Jurkat, Clone E6-1 (cell line): ENCODE measurements at regions not wholly inside any gene's neighbourhood (a gene's known extent, or its start where the extent isn't known, plus 50 kb on each side); places are given as distances from the start of the nearest gene placed in this dataset.
A peak's percentile ranks its signal among the peaks of the same experiment; 100 is the strongest.

Source experiments
- DNase-seq: peaks from one replicate; pipeline ENCODE4 v3.0.0-alpha.2; 2011; ENCODE audit warnings: low read depth, low spot score
- H3K4me3 ChIP-seq: 2 replicates; pipeline ENCODE4 v1.5.1; 2011; ENCODE audit warnings: mild to moderate bottlenecking, low read length, control low read depth, moderate library complexity

- DNase-seq, result no peak
- no peak overlapping the region for H3K4me3 ChIP-seq
Observed at GRCh38 chr5:73395256-73395655, 53.3 kb downstream of the FOXD1 start.

GRCh38 chr5:73394610-73395009, 54.0 kb downstream of the FOXD1 start:
- no peak overlapping the region for H3K4me3 ChIP-seq
- DNase-seq, result no peak

GRCh38 chr5:73393611-73394489, 54.7 kb downstream of the FOXD1 start:
- H3K4me3 ChIP-seq, result no peak overlapping the region
- DNase-seq, result peak; percentile 4

- no peak for DNase-seq
Observed at GRCh38 chr5:73392775-73393174, 55.8 kb downstream of the FOXD1 start.

GRCh38 chr5:73391441-73391881, 57.1 kb downstream of the FOXD1 start:
- DNase-seq, result no peak
- H3K4me3 ChIP-seq, result no peak overlapping the region

More at GRCh38 chr5:73392775-73393174, 55.8 kb downstream of the FOXD1 start:
- no peak overlapping the region for H3K4me3 ChIP-seq

- DNase-seq, result no peak
- no peak overlapping the region for H3K4me3 ChIP-seq
Observed at GRCh38 chr5:73390972-73391371, 57.6 kb downstream of the FOXD1 start.

- no peak overlapping the region for H3K4me3 ChIP-seq
Observed at GRCh38 chr5:73388740-73389139, 59.8 kb downstream of the FOXD1 start.

GRCh38 chr5:73388306-73388684, 60.3 kb downstream of the FOXD1 start:
- H3K4me3 ChIP-seq, result peak overlapping the region; percentile 9; the same call in 1 of the 2 replicates
- peak; percentile 45 for DNase-seq

More at GRCh38 chr5:73388740-73389139, 59.8 kb downstream of the FOXD1 start:
- DNase-seq, result no peak

- peak; percentile 99 for DNase-seq
Observed at GRCh38 chr5:73387601-73388305, 60.8 kb downstream of the FOXD1 start.

GRCh38 chr5:73387149-73387591, 61.4 kb downstream of the FOXD1 start:
- peak overlapping the region; percentile 13 for H3K4me3 ChIP-seq
- DNase-seq, result peak; percentile 71

More at GRCh38 chr5:73387601-73388305, 60.8 kb downstream of the FOXD1 start:
- H3K4me3 ChIP-seq, result peak overlapping the region; percentile 13

- H3K4me3 ChIP-seq, result no peak overlapping the region
Observed at GRCh38 chr5:73384861-73385260, 63.7 kb downstream of the FOXD1 start.

GRCh38 chr5:73382401-73382740, 66.2 kb downstream of the FOXD1 start:
- no peak for DNase-seq
- no peak overlapping the region for H3K4me3 ChIP-seq

More at GRCh38 chr5:73384861-73385260, 63.7 kb downstream of the FOXD1 start:
- no peak for DNase-seq

- no peak overlapping the region for H3K4me3 ChIP-seq
- DNase-seq, result no peak
Observed at GRCh38 chr5:73381590-73382400, 66.8 kb downstream of the FOXD1 start.

- no peak overlapping the region for H3K4me3 ChIP-seq
- no peak for DNase-seq
Observed at GRCh38 chr5:73380710-73381589, 67.6 kb downstream of the FOXD1 start.

- no peak for DNase-seq
- no peak overlapping the region for H3K4me3 ChIP-seq
Observed at GRCh38 chr5:73380041-73380440, 68.5 kb downstream of the FOXD1 start.

GRCh38 chr5:73379435-73379834, 69.1 kb downstream of the FOXD1 start:
- no peak overlapping the region for H3K4me3 ChIP-seq
- no peak for DNase-seq

GRCh38 chr5:73378765-73379164, 69.8 kb downstream of the FOXD1 start:
- no peak overlapping the region for H3K4me3 ChIP-seq
- no peak for DNase-seq

GRCh38 chr5:73378070-73378469, 70.5 kb downstream of the FOXD1 start:
- no peak for DNase-seq
- H3K4me3 ChIP-seq, result no peak overlapping the region
